ENCODE measurements at regions not wholly inside any gene's neighbourhood (a gene's known extent, or its start where the extent isn't known, plus 50 kb on each side); places are given as distances from the start of the nearest gene placed in this dataset.

- H3K27me3 Mint-ChIP-seq (ENCODE audit: insufficient read depth, low read depth): no peaks in the 10 kb centered on the region
These were observed 687.4 kb downstream of the PRR16 start for GRCh38 chr5:121151534-121151933.

GRCh38 chr5:121152411-121152810 is 688.3 kb downstream of the PRR16 start:
- Histone ChIP-seq H3K4me3 (no peak overlapping the region), H3K9ac (no peak overlapping the region), H4K20me1 (ENCODE audit: low read depth) (no peaks in the 10 kb centered on the region), H3K4me2 (no peak overlapping the region), H3K27me3 (no peaks in the 10 kb centered on the region), H3K36me3 (no peaks in the 10 kb centered on the region), H3K4me1 (no peaks in the 10 kb centered on the region), H3K79me2 (ENCODE audit: low read depth) (no peaks in the 10 kb centered on the region), H3K9me3 (ENCODE audit: low read depth) (no peaks in the 10 kb centered on the region), H3F3A (ENCODE audit: low read depth) (no peaks in the 10 kb centered on the region), H3K27ac (no peak overlapping the region), H2AFZ (replicated peaks) (no peak overlapping the region)
- Mint-ChIP-seq H3K9me3 (no peaks in the 10 kb centered on the region), H3K4me1 (no peaks in the 10 kb centered on the region), H3K4me3 (no peak overlapping the region), H3K27ac (no peak overlapping the region), H3K36me3 (no peaks in the 10 kb centered on the region), H3K27me3 (ENCODE audit: insufficient read depth, low read depth) (no peaks in the 10 kb centered on the region)
- TF ChIP-seq CTCF (IDR thresholded peaks at IDR 0.05): no peak
- TF ChIP-seq EZH2phosphoT487 (IDR thresholded peaks at IDR 0.05): no peak
- TF ChIP-seq EZH2 (IDR thresholded peaks at IDR 0.05): no peak
- no peak for DNase-seq (ENCODE audit: low spot score)

More at GRCh38 chr5:121151534-121151933, 687.4 kb downstream of the PRR16 start:
- DNase-seq (ENCODE audit: low spot score): no peak
- Histone ChIP-seq H3K36me3 (no peaks in the 10 kb centered on the region), H3F3A (ENCODE audit: low read depth) (no peaks in the 10 kb centered on the region), H3K27ac (no peak overlapping the region), H2AFZ (replicated peaks) (no peak overlapping the region), H3K79me2 (ENCODE audit: low read depth) (no peaks in the 10 kb centered on the region), H3K4me3 (no peak overlapping the region), H3K9ac (no peak overlapping the region), H3K27me3 (no peaks in the 10 kb centered on the region), H3K9me3 (ENCODE audit: low read depth) (no peaks in the 10 kb centered on the region), H3K4me2 (no peak overlapping the region), H3K4me1 (no peaks in the 10 kb centered on the region), H4K20me1 (ENCODE audit: low read depth) (no peaks in the 10 kb centered on the region)
- Mint-ChIP-seq H3K9me3 (no peaks in the 10 kb centered on the region), H3K4me1 (no peaks in the 10 kb centered on the region), H3K27ac (no peak overlapping the region), H3K36me3 (no peaks in the 10 kb centered on the region), H3K4me3 (no peak overlapping the region)
- TF ChIP-seq EZH2phosphoT487 (IDR thresholded peaks at IDR 0.05) (no peak), CTCF (IDR thresholded peaks at IDR 0.05) (no peak), EZH2 (IDR thresholded peaks at IDR 0.05) (no peak)

GRCh38 chr5:121156565-121156964 is 692.5 kb downstream of the PRR16 start:
- H3K27ac Mint-ChIP-seq: no peak overlapping the region
- Histone ChIP-seq H3K4me2 (no peak overlapping the region), H3K4me1 (no peaks in the 10 kb centered on the region)

More at GRCh38 chr5:121156565-121156964, 692.5 kb downstream of the PRR16 start:
- H3K4me3 ChIP-seq: no peak overlapping the region
- H3F3A ChIP-seq (ENCODE audit: low read depth): no peaks in the 10 kb centered on the region
- no peaks in the 10 kb centered on the region for H3K9me3 Mint-ChIP-seq
- no peak overlapping the region for H3K27ac ChIP-seq
- H2AFZ ChIP-seq (replicated peaks): no peak overlapping the region
- no peaks in the 10 kb centered on the region for H3K27me3 Mint-ChIP-seq (ENCODE audit: insufficient read depth, low read depth)
- H3K36me3 ChIP-seq: no peaks in the 10 kb centered on the region
- H3K79me2 ChIP-seq (ENCODE audit: low read depth): no peaks in the 10 kb centered on the region
- no peak overlapping the region for H3K4me3 Mint-ChIP-seq
- H3K4me1 Mint-ChIP-seq: no peaks in the 10 kb centered on the region
- H4K20me1 ChIP-seq (ENCODE audit: low read depth): no peaks in the 10 kb centered on the region
- H3K36me3 Mint-ChIP-seq: no peaks in the 10 kb centered on the region
- no peak for TF ChIP-seq EZH2phosphoT487 (IDR thresholded peaks at IDR 0.05)
- no peak for TF ChIP-seq CTCF (IDR thresholded peaks at IDR 0.05)
- no peak for TF ChIP-seq EZH2 (IDR thresholded peaks at IDR 0.05)
- DNase-seq (ENCODE audit: low spot score): peak; percentile 13
- H3K9me3 ChIP-seq (ENCODE audit: low read depth): no peaks in the 10 kb centered on the region
- H3K9ac ChIP-seq: no peak overlapping the region
- no peaks in the 10 kb centered on the region for H3K27me3 ChIP-seq

Data from neural progenitor cell (in vitro differentiated cells).